Parathyroid adenoma (tissue), 2 donors: ENCODE measurements at regions not wholly inside any gene's neighbourhood (a gene's known extent, or its start where the extent isn't known, plus 50 kb on each side); places are given as distances from the start of the nearest gene placed in this dataset.

Source experiments
- H2AFZ ChIP-seq: fragments of 300-600 bp; sonication (generic); one replicate; pipeline ENCODE4 v1.7.0; 2017; ENCODE audit warnings: antibody characterized with exemption, mild to moderate bottlenecking
- H3K27ac ChIP-seq: fragments of 300-600 bp; sonication (generic); one replicate; pipeline ENCODE4 v1.7.0; 2017
- H3K27me3 ChIP-seq: fragments of 300-600 bp; sonication (generic); one replicate; pipeline ENCODE4 v1.7.0; 2017; ENCODE audit warnings: low read length; ENCODE audit not compliant: control insufficient read depth, insufficient read depth
- H3K36me3 ChIP-seq: fragments of 300-600 bp; sonication (generic); one replicate; pipeline ENCODE4 v1.7.0; 2017; ENCODE audit warnings: low read length; ENCODE audit not compliant: control insufficient read depth, insufficient read depth
- H3K4me1 ChIP-seq: fragments of 300-600 bp; sonication (generic); one replicate; pipeline ENCODE4 v1.7.0; 2017; ENCODE audit warnings: control low read depth
- H3K4me2 ChIP-seq: fragments of 300-600 bp; sonication (generic); one replicate; pipeline ENCODE4 v1.7.0; 2017; ENCODE audit warnings: low read length
- H3K4me3 ChIP-seq: fragments of 300-600 bp; sonication (generic); one replicate; pipeline ENCODE4 v1.7.0; 2017; ENCODE audit warnings: low read depth, low read length
- H3K79me2 ChIP-seq: fragments of 300-600 bp; sonication (generic); one replicate; pipeline ENCODE4 v1.7.0; 2017; ENCODE audit warnings: control low read depth
- H3K9ac ChIP-seq: fragments of 300-600 bp; sonication (generic); one replicate; pipeline ENCODE4 v1.7.0; 2017; ENCODE audit warnings: mild to moderate bottlenecking
- H3K9me3 ChIP-seq: fragments of 300-600 bp; sonication (generic); one replicate; pipeline ENCODE4 v1.7.0; 2017; ENCODE audit warnings: low read length; ENCODE audit not compliant: control insufficient read depth
- TF ChIP-seq, protein P1 (sequence below): fragments of 300-600 bp; sonication (generic); IDR thresholded peaks from one replicate; pipeline ENCODE4 v1.7.0; 2017; ENCODE audit warnings: antibody characterized with exemption, mild to moderate bottlenecking
- donor health status: primary hyperparathyroidism.

- Histone ChIP-seq H3K9ac (no peak overlapping the region), H3K79me2 (no peaks in the 10 kb centered on the region), H3K27ac (no peak overlapping the region), H2AFZ (no peak overlapping the region), H3K4me2 (no peak overlapping the region), H3K36me3 (no peaks in the 10 kb centered on the region), H3K4me1 (no peaks in the 10 kb centered on the region), H3K9me3 (no peaks in the 10 kb centered on the region), H3K27me3 (no peaks in the 10 kb centered on the region), H3K4me3 (no peak overlapping the region)
- TF ChIP-seq, protein P1, sequence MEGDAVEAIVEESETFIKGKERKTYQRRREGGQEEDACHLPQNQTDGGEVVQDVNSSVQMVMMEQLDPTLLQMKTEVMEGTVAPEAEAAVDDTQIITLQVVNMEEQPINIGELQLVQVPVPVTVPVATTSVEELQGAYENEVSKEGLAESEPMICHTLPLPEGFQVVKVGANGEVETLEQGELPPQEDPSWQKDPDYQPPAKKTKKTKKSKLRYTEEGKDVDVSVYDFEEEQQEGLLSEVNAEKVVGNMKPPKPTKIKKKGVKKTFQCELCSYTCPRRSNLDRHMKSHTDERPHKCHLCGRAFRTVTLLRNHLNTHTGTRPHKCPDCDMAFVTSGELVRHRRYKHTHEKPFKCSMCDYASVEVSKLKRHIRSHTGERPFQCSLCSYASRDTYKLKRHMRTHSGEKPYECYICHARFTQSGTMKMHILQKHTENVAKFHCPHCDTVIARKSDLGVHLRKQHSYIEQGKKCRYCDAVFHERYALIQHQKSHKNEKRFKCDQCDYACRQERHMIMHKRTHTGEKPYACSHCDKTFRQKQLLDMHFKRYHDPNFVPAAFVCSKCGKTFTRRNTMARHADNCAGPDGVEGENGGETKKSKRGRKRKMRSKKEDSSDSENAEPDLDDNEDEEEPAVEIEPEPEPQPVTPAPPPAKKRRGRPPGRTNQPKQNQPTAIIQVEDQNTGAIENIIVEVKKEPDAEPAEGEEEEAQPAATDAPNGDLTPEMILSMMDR = no peak
These were observed 441.8 kb downstream of the RPS24 start for GRCh38 chr10:78475437-78475836.

- H3K79me2 ChIP-seq = no peaks in the 10 kb centered on the region
- H3K4me1 ChIP-seq = no peaks in the 10 kb centered on the region
- TF ChIP-seq, protein P1 = no peak
- no peak overlapping the region for H3K9ac ChIP-seq
- no peaks in the 10 kb centered on the region for H3K27me3 ChIP-seq
- no peaks in the 10 kb centered on the region for H3K36me3 ChIP-seq
- no peak overlapping the region for H3K4me3 ChIP-seq
- no peak overlapping the region for H2AFZ ChIP-seq
- H3K4me2 ChIP-seq = no peak overlapping the region
- no peak overlapping the region for H3K27ac ChIP-seq
- H3K9me3 ChIP-seq = no peaks in the 10 kb centered on the region
These were observed 442.5 kb downstream of the RPS24 start for GRCh38 chr10:78476156-78476555.

DNA sequence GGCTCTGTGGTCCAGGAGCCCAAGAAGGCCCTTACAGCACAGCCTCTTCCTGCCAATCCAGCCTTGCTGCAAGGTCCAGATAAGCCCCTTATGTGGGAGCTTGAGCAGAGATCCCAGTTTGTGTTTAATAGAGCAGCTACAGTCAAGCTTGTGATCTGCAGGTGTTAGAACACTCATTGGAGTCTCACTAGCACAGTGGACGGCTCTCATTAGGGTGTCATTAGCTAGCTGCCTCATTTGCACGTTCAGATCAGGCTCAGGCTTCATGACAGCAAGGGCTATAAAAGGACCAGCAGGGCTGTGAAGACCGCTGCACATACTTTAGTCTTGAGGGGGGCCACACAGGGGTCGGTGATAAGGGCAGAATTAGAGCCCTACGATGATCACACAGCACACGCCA, 443.2 kb downstream of the RPS24 start:
- no peak overlapping the region for H3K4me3 ChIP-seq
- H3K27ac ChIP-seq = no peak overlapping the region
- TF ChIP-seq, protein P1 = no peak
- no peak overlapping the region for H2AFZ ChIP-seq
- no peaks in the 10 kb centered on the region for H3K4me1 ChIP-seq
- H3K4me2 ChIP-seq = no peak overlapping the region
- no peaks in the 10 kb centered on the region for H3K9me3 ChIP-seq
- H3K27me3 ChIP-seq = no peaks in the 10 kb centered on the region
- H3K36me3 ChIP-seq = no peaks in the 10 kb centered on the region
- no peak overlapping the region for H3K9ac ChIP-seq
- H3K79me2 ChIP-seq = no peaks in the 10 kb centered on the region

GRCh38 chr10:78478919-78479318, 445.3 kb downstream of the RPS24 start:
- Histone ChIP-seq H3K4me2 (no peak overlapping the region), H3K9ac (no peak overlapping the region), H3K79me2 (no peaks in the 10 kb centered on the region), H3K4me1 (no peaks in the 10 kb centered on the region), H3K27me3 (no peaks in the 10 kb centered on the region), H3K9me3 (no peaks in the 10 kb centered on the region), H3K36me3 (no peaks in the 10 kb centered on the region), H3K27ac (no peak overlapping the region), H2AFZ (no peak overlapping the region), H3K4me3 (no peak overlapping the region)
- TF ChIP-seq, protein P1 = no peak

DNA sequence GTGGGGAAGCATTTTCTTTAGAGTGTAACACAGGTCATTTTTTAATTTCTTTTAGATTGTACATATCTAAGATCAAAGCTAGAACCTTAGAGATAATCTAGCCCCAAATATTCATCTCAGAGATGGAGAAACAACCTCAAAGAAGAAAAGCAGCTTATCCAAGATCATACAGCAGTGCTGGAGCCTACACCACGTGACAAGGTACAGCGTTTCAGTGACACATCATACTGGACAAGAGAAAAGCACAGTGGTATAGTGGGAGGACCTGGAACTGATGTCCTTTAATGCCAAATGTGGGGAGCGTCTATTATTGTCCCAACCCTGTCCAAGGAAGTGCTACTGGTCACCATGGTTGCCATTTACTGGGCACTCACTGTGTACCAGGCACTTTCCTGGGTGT, 445.8 kb downstream of the RPS24 start:
- TF ChIP-seq, protein P1 = no peak
- H2AFZ ChIP-seq = no peak overlapping the region
- no peaks in the 10 kb centered on the region for H3K27me3 ChIP-seq
- no peak overlapping the region for H3K4me3 ChIP-seq
- no peak overlapping the region for H3K4me2 ChIP-seq
- no peak overlapping the region for H3K27ac ChIP-seq
- no peak overlapping the region for H3K9ac ChIP-seq
- H3K79me2 ChIP-seq = no peaks in the 10 kb centered on the region
- H3K4me1 ChIP-seq = no peaks in the 10 kb centered on the region
- H3K9me3 ChIP-seq = no peaks in the 10 kb centered on the region
- no peaks in the 10 kb centered on the region for H3K36me3 ChIP-seq
